Vagina (tissue), 2 donors: ENCODE measurements at regions not wholly inside any gene's neighbourhood (a gene's known extent, or its start where the extent isn't known, plus 50 kb on each side); places are given as distances from the start of the nearest gene placed in this dataset.

Source experiments
- DNase-seq, 2 donors: peaks; one replicate each; pipeline ENCODE4 v3.0.0-alpha.2; 2017; ENCODE audit errors: extremely low spot score in 2 of 2
- H3K27ac ChIP-seq: fragments of 200-600 bp; sonication (generic); one replicate; pipeline ENCODE4 v1.5.1; 2019
- H3K27me3 ChIP-seq: fragments of 200-600 bp; sonication (generic); one replicate; pipeline ENCODE4 v1.5.1; 2019
- H3K36me3 ChIP-seq, 2 donors: fragments of 200-600 bp; sonication (generic); one replicate each; pipeline ENCODE4 v1.5.1; 2017 to 2019
- H3K4me1 ChIP-seq: fragments of 200-600 bp; sonication (generic); one replicate; pipeline ENCODE4 v1.5.1; 2019
- H3K4me3 ChIP-seq, 2 donors: fragments of 200-600 bp; sonication (generic); 1 replicate in 1 of 2; 2 replicates in 1 of 2; pipeline ENCODE4 v1.5.1; 2016 to 2019
- H3K9me3 ChIP-seq: fragments of 200-600 bp; sonication (generic); one replicate; pipeline ENCODE4 v1.5.1; 2019
- POLR2A ChIP-seq, 2 donors: fragments of 450-650 bp; IDR thresholded peaks; one replicate each; pipeline ENCODE4 v1.6.1; 2017; ENCODE audit warnings: antibody characterized with exemption in 2 of 2, mild to moderate bottlenecking in 2 of 2, moderate library complexity in 2 of 2
- POLR2AphosphoS5 ChIP-seq, 2 donors: sonication (generic); formaldehyde crosslinking; IDR thresholded peaks; one replicate each; pipeline ENCODE4 v1.9.0; 2017; ENCODE audit warnings: antibody characterized with exemption in 2 of 2, mild to moderate bottlenecking in 2 of 2, low read depth in 1 of 2; ENCODE audit not compliant: insufficient read depth in 1 of 2
- intact Hi-C: fragments of 100-400 bp; cut with DNase I; formaldehyde crosslinking; loops from one replicate; pipeline ENCODE4 v1.15.1; 2023
- TF ChIP-seq, protein P1 (sequence below), 3 experiments: fragments of 450-650 bp in 2 of 3; fragments of 200-600 bp in 1 of 3; sonication (generic) in 1 of 3; IDR thresholded peaks; one replicate each; pipeline ENCODE4 v1.5.1; 2017 to 2019; ENCODE audit warnings: antibody characterized with exemption in 3 of 3, mild to moderate bottlenecking in 2 of 3, moderate library complexity in 2 of 3

DNA sequence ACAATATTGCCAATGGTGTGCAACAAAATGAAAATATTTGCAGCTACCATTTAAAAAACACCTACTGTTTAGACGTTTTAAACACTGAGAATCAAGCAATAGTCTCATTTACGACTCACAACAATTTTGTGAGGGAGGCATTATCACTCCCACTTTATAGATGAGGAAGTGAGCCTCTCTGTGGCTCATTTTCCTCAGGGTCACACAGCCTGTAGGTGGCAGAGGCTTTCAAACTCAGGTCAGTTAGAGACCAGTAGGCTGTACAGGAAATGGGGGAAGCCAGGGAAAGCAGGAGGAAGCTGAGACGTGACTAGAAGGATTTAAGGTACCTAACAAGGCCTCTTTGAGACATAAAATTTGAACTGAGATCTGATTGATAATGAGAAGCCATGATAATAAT, 95.0 kb upstream of the ZNF521 start:
- H3K27ac ChIP-seq = no peak overlapping the region
- H3K9me3 ChIP-seq = no peaks in the 10 kb centered on the region
- TF ChIP-seq POLR2AphosphoS5 (IDR thresholded peaks at IDR 0.05; ENCODE audit: insufficient read depth in 1 of 2, low read depth in 1 of 2) = no peak
- TF ChIP-seq POLR2A (IDR thresholded peaks at IDR 0.05) = no peak
- TF ChIP-seq, protein P1, sequence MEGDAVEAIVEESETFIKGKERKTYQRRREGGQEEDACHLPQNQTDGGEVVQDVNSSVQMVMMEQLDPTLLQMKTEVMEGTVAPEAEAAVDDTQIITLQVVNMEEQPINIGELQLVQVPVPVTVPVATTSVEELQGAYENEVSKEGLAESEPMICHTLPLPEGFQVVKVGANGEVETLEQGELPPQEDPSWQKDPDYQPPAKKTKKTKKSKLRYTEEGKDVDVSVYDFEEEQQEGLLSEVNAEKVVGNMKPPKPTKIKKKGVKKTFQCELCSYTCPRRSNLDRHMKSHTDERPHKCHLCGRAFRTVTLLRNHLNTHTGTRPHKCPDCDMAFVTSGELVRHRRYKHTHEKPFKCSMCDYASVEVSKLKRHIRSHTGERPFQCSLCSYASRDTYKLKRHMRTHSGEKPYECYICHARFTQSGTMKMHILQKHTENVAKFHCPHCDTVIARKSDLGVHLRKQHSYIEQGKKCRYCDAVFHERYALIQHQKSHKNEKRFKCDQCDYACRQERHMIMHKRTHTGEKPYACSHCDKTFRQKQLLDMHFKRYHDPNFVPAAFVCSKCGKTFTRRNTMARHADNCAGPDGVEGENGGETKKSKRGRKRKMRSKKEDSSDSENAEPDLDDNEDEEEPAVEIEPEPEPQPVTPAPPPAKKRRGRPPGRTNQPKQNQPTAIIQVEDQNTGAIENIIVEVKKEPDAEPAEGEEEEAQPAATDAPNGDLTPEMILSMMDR (IDR thresholded peaks at IDR 0.05) = no peak
- H3K36me3 ChIP-seq = no peaks in the 10 kb centered on the region
- no peaks in the 10 kb centered on the region for H3K27me3 ChIP-seq
- intact Hi-C loops = no loop called here
- no peak overlapping the region for H3K4me3 ChIP-seq
- no peaks in the 10 kb centered on the region for H3K4me1 ChIP-seq
- no peak for DNase-seq

DNA sequence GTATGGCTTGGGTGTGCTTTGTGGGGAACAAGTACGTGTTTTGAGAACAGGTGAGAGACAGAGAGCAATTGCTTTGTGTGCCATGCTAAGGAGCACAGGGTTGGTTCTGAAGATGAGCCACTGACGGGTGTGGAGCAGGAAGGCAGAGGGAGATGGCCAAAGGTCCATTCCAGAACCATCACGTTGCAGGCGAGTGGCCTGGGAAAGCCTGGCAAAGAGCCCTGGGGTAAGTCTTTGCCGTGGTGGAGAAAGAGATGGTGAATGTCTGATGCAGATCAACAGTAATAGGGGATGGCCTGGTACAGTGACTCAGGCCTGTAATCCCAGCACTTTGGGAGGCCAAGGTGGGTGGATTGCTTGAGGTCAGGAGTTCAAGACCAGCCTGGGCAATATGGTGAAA, 93.5 kb upstream of the ZNF521 start:
- DNase-seq = no peak
- Histone ChIP-seq H3K27ac (no peak overlapping the region), H3K27me3 (no peaks in the 10 kb centered on the region), H3K9me3 (no peaks in the 10 kb centered on the region), H3K4me1 (no peaks in the 10 kb centered on the region), H3K36me3 (no peaks in the 10 kb centered on the region), H3K4me3 (no peak overlapping the region)
- TF ChIP-seq POLR2A (IDR thresholded peaks at IDR 0.05) = no peak
- TF ChIP-seq POLR2AphosphoS5 (IDR thresholded peaks at IDR 0.05; ENCODE audit: insufficient read depth in 1 of 2, low read depth in 1 of 2) = no peak
- TF ChIP-seq, protein P1 (IDR thresholded peaks at IDR 0.05) = no peak
- intact Hi-C loops = no loop called here

DNA sequence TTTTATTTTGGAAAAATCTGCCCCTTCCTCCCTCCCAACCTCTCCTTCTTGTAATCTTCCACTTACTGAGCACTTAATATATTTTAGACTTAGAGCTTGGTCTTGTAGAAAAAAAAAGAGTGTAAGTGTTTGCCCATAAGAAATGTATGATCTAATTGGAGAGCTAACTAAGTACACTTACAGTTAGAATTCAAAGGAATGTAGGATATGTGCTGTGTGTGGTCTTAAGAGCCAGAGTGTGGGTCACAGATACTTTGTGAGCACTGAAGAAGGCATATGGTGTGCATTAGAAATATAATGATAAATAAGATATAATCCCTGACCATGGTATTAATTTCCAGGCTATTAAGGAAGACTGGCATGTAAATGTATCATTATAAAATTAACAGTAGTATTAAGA, 91.8 kb upstream of the ZNF521 start:
- no peak for DNase-seq
- Histone ChIP-seq H3K9me3 (no peaks in the 10 kb centered on the region), H3K27ac (no peak overlapping the region), H3K27me3 (no peaks in the 10 kb centered on the region), H3K4me1 (no peaks in the 10 kb centered on the region), H3K4me3 (no peak overlapping the region), H3K36me3 (no peaks in the 10 kb centered on the region)
- TF ChIP-seq POLR2AphosphoS5 (IDR thresholded peaks at IDR 0.05; ENCODE audit: insufficient read depth in 1 of 2, low read depth in 1 of 2) = no peak
- no peak for TF ChIP-seq POLR2A (IDR thresholded peaks at IDR 0.05)
- TF ChIP-seq, protein P1 (IDR thresholded peaks at IDR 0.05) = no peak
- intact Hi-C loops = no loop called here

GRCh38 chr18:25435149-25435782, 83.3 kb upstream of the ZNF521 start:
- no peaks in the 10 kb centered on the region for H3K27me3 ChIP-seq
- H3K9me3 ChIP-seq = no peaks in the 10 kb centered on the region
- no peaks in the 10 kb centered on the region for H3K4me1 ChIP-seq
- intact Hi-C loops = no loop called here
- no peak overlapping the region for H3K27ac ChIP-seq
- no peak overlapping the region for H3K4me3 ChIP-seq
- TF ChIP-seq, protein P1 (IDR thresholded peaks at IDR 0.05) = no peak
- no peak for TF ChIP-seq POLR2AphosphoS5 (IDR thresholded peaks at IDR 0.05; ENCODE audit: insufficient read depth in 1 of 2, low read depth in 1 of 2)
- no peak for TF ChIP-seq POLR2A (IDR thresholded peaks at IDR 0.05)
- no peaks in the 10 kb centered on the region for H3K36me3 ChIP-seq
- no peak for DNase-seq

- Histone ChIP-seq H3K9me3 (no peaks in the 10 kb centered on the region), H3K4me1 (no peaks in the 10 kb centered on the region), H3K27ac (no peak overlapping the region), H3K36me3 (no peaks in the 10 kb centered on the region), H3K4me3 (no peak overlapping the region), H3K27me3 (no peaks in the 10 kb centered on the region)
- intact Hi-C loops = no loop called here
- TF ChIP-seq, protein P1 (IDR thresholded peaks at IDR 0.05) = no peak
- TF ChIP-seq POLR2A (IDR thresholded peaks at IDR 0.05) (no peak), POLR2AphosphoS5 (IDR thresholded peaks at IDR 0.05; ENCODE audit: insufficient read depth in 1 of 2, low read depth in 1 of 2) (no peak)
- no peak for DNase-seq
Measured at GRCh38 chr18:25434745-25435144, 82.8 kb upstream of the ZNF521 start.
